Mononuclear cell (primary cell): ENCODE measurements at regions not wholly inside any gene's neighbourhood (a gene's known extent, or its start where the extent isn't known, plus 50 kb on each side); places are given as distances from the start of the nearest gene placed in this dataset.

Experiments
- H3K27me3 ChIP-seq: 2 replicates; pipeline ENCODE4 v1.6.0; 2011; ENCODE audit warnings: low read length, control low read depth; ENCODE audit not compliant: insufficient read depth
- H3K4me1 ChIP-seq: 2 replicates; pipeline ENCODE4 v1.5.1; 2011; ENCODE audit warnings: mild to moderate bottlenecking, low read length, control low read depth; ENCODE audit not compliant: insufficient read depth
- H3K4me3 ChIP-seq: 2 replicates; pipeline ENCODE4 v1.5.1; 2011; ENCODE audit warnings: mild to moderate bottlenecking, low read length, moderate library complexity
- H3K9me3 ChIP-seq: 2 replicates; pipeline ENCODE4 v1.5.1; 2011; ENCODE audit warnings: low read depth, mild to moderate bottlenecking, control low read depth, low read length

- Histone ChIP-seq H3K4me3 (no peak overlapping the region), H3K9me3 (no peaks in the 10 kb centered on the region), H3K4me1 (peaks cover 7% of the 10 kb centered on the region), H3K27me3 (no peaks in the 10 kb centered on the region)
Measured at GRCh38 chr6:15810618-15811017, 147.8 kb upstream of the DTNBP1 start.

GRCh38 chr6:15809367-15809766 is 146.5 kb upstream of the DTNBP1 start:
- peaks cover 7% of the 10 kb centered on the region for H3K4me1 ChIP-seq
- H3K27me3 ChIP-seq: no peaks in the 10 kb centered on the region
- no peaks in the 10 kb centered on the region for H3K9me3 ChIP-seq
- no peak overlapping the region for H3K4me3 ChIP-seq

- Histone ChIP-seq H3K9me3 (no peaks in the 10 kb centered on the region), H3K4me1 (no peaks in the 10 kb centered on the region), H3K4me3 (no peak overlapping the region), H3K27me3 (no peaks in the 10 kb centered on the region)
Measured at GRCh38 chr6:15804164-15805154, 141.6 kb upstream of the DTNBP1 start.

GRCh38 chr6:15802466-15802865 is 139.6 kb upstream of the DTNBP1 start:
- Histone ChIP-seq H3K27me3 (no peaks in the 10 kb centered on the region), H3K9me3 (no peaks in the 10 kb centered on the region), H3K4me1 (no peaks in the 10 kb centered on the region), H3K4me3 (no peak overlapping the region)

- Histone ChIP-seq H3K27me3 (no peaks in the 10 kb centered on the region), H3K9me3 (no peaks in the 10 kb centered on the region), H3K4me3 (no peak overlapping the region), H3K4me1 (no peaks in the 10 kb centered on the region)
Measured at GRCh38 chr6:15801912-15802311, 139.1 kb upstream of the DTNBP1 start.

- H3K4me1 ChIP-seq: peaks cover under 1% of the 10 kb centered on the region
- no peaks in the 10 kb centered on the region for H3K27me3 ChIP-seq
- H3K4me3 ChIP-seq: no peak overlapping the region
- no peaks in the 10 kb centered on the region for H3K9me3 ChIP-seq
Measured at GRCh38 chr6:15800841-15801617, 138.2 kb upstream of the DTNBP1 start.

- no peaks in the 10 kb centered on the region for H3K27me3 ChIP-seq
- H3K4me3 ChIP-seq: no peak overlapping the region
- H3K4me1 ChIP-seq: peaks cover 6% of the 10 kb centered on the region
- no peaks in the 10 kb centered on the region for H3K9me3 ChIP-seq
Measured at GRCh38 chr6:15798533-15799255, 135.9 kb upstream of the DTNBP1 start.

GRCh38 chr6:15796844-15797243 is 134.0 kb upstream of the DTNBP1 start:
- Histone ChIP-seq H3K4me1 (peaks cover 6% of the 10 kb centered on the region), H3K27me3 (no peaks in the 10 kb centered on the region), H3K9me3 (no peaks in the 10 kb centered on the region), H3K4me3 (no peak overlapping the region)

GRCh38 chr6:15796130-15796771 is 133.4 kb upstream of the DTNBP1 start:
- Histone ChIP-seq H3K4me3 (no peak overlapping the region), H3K27me3 (no peaks in the 10 kb centered on the region)

GRCh38 chr6:15793826-15794225 is 131.0 kb upstream of the DTNBP1 start:
- Histone ChIP-seq H3K27me3 (no peaks in the 10 kb centered on the region), H3K4me3 (no peak overlapping the region), H3K9me3 (no peaks in the 10 kb centered on the region), H3K4me1 (peaks cover 6% of the 10 kb centered on the region)

More at GRCh38 chr6:15796130-15796771, 133.4 kb upstream of the DTNBP1 start:
- Histone ChIP-seq H3K4me1 (peaks cover 6% of the 10 kb centered on the region), H3K9me3 (no peaks in the 10 kb centered on the region)

GRCh38 chr6:15793288-15793687 is 130.5 kb upstream of the DTNBP1 start:
- no peaks in the 10 kb centered on the region for H3K27me3 ChIP-seq
- no peak overlapping the region for H3K4me3 ChIP-seq
- H3K4me1 ChIP-seq: peaks cover 6% of the 10 kb centered on the region
- no peaks in the 10 kb centered on the region for H3K9me3 ChIP-seq

GRCh38 chr6:15792842-15793241 is 130.0 kb upstream of the DTNBP1 start:
- H3K4me3 ChIP-seq: no peak overlapping the region
- no peaks in the 10 kb centered on the region for H3K9me3 ChIP-seq
- peaks cover 6% of the 10 kb centered on the region for H3K4me1 ChIP-seq
- no peaks in the 10 kb centered on the region for H3K27me3 ChIP-seq

- Histone ChIP-seq H3K4me1 (peaks cover 6% of the 10 kb centered on the region), H3K4me3 (no peak overlapping the region), H3K9me3 (no peaks in the 10 kb centered on the region), H3K27me3 (no peaks in the 10 kb centered on the region)
Measured at GRCh38 chr6:15791448-15792181, 128.8 kb upstream of the DTNBP1 start.

GRCh38 chr6:15790116-15790515 is 127.3 kb upstream of the DTNBP1 start:
- Histone ChIP-seq H3K4me1 (no peaks in the 10 kb centered on the region), H3K9me3 (no peaks in the 10 kb centered on the region), H3K4me3 (no peak overlapping the region), H3K27me3 (no peaks in the 10 kb centered on the region)
